Fibroblast of peridontal ligament (primary cell): ENCODE measurements at regions not wholly inside any gene's neighbourhood (a gene's known extent, or its start where the extent isn't known, plus 50 kb on each side); places are given as distances from the start of the nearest gene placed in this dataset.

Experiments used
- DNase-seq: peaks from one replicate; pipeline ENCODE4 v3.0.0-alpha.2; 2010; ENCODE audit errors: extremely low read depth

GRCh38 chrX:38856670-38857265 lies 55.5 kb downstream of the MID1IP1 start:
- no peak for DNase-seq

- DNase-seq, result no peak
Observed at GRCh38 chrX:38857736-38858523, 56.7 kb downstream of the MID1IP1 start.

DNA sequence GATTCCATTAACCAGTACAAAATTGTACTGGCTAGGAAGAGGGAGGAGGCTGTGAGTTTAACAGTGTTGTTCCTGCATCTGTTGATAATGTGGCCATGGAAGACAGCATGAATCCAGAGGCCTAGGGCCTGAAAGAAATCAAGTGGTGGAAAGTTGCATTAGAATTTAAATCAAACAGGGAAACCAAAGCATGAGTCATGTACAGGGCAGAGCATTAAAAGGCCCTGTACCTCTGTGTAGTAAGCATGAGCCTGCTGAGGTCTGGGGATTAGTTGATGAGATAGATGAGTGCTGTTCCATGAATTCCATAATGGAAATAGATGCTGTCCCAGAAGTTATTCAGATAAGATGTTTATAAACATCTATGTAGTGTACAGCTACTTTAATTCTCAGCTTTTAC lies 58.3 kb downstream of the MID1IP1 start:
- DNase-seq, result peak; percentile 54

- DNase-seq, result no peak
Observed at GRCh38 chrX:38860106-38861013, 59.1 kb downstream of the MID1IP1 start.

- DNase-seq, result peak; percentile 15
Observed at GRCh38 chrX:38861489-38861888, 60.2 kb downstream of the MID1IP1 start.

DNA sequence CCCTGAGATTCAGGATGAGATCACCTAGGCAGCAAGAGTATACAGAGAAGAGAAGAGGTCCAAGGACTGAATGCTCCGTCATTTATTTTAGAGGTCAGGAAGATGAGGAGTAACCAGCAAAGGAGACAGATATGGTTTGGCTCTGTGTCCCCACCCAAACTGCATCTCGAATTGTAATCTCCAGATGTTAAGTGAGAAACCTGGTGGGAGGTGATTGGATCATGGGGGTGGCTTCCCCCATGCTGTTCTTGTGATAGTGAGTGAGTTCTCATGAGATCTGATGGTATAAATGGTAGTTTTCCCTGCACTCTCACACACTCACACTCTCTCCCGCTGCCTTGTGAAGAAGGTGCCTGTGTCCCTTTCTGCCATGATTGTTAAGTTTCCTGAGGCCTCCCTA lies 60.8 kb downstream of the MID1IP1 start:
- no peak for DNase-seq

- peak; percentile 61 for DNase-seq
Observed at GRCh38 chrX:38864165-38864564, 62.9 kb downstream of the MID1IP1 start.

DNA sequence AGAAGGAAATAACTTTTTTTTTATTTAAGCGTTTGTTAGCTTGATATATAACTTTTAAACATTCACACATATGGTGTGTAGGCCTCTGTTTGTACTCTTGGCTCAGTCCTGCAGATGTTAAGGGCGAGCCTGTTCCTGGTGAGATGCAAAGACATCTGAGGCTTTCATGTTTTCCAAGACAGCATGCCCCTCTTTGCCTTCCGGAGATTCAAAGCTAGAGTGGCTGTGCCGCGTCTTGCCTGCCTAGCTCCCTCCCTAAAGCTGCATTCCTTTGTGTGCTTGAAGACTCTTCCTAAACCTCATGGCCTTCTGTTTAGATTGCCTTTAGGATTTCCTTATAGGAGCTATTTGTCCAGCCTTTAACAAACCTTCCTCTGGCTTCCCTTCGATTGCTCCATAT lies 67.1 kb downstream of the MID1IP1 start:
- no peak for DNase-seq

- DNase-seq, result peak; percentile 35
Observed at GRCh38 chrX:38868941-38869401, 67.7 kb downstream of the MID1IP1 start.

DNA sequence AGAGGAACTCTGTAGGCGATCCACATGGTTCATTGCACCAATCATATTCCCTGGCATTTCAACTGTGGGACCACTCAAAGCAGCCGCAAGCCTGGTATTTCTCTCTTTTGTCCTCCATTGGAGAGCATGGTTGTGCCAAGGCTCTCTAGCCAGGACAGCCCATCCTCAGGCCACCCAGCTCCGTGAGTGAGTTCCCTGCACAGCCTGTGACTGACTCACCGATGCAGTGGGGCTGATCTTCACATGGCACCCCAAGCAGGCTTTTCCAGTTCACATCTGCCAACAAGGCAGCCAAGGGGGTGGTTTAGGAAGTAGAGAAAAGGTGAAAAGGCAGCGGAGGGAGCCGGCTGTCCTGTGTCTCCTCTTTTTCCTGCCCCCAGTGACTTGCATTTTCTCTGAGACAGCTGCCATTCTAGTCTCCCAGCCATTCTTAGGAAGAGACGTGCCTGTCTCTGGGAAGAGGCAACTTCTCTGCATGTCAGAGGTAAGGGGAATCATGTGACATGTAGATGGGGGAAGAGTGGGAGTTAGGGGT lies 69.2 kb downstream of the MID1IP1 start:
- no peak for DNase-seq

GRCh38 chrX:38871129-38872029 lies 70.1 kb downstream of the MID1IP1 start:
- no peak for DNase-seq

GRCh38 chrX:38877366-38877765 lies 76.1 kb downstream of the MID1IP1 start:
- DNase-seq, result no peak

DNA sequence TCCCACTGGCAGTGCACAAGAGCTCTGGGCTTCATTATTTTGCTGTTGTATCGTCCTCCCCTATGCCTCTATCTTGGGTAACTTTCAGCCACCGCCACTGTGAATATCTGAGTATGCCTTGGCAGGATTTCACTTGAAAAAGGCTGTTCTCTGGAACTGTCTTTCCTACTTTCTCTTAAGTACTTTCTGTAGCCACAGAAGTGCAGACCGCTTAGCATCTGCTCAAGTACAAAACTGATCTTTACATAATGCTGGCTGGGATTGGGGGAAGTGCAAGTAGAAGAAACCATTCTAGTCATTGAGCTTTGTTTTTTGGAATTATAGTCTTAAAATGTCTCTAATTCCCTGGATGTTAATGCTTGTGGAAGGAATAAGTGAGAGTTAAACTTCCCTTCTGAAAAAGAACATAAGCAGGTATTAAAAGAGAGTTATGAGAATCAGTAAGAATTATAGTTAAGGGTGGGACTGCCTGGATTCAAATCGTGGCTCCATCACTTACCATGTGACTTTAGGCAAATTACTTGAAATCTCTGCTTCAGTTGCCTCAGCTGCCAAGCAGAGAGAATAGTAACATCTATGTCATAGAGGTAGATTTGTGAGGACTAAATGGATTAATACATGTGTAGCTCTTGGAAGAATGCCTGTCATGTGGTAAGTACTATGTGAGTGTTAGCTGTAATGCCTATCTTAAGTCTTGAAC lies 77.5 kb downstream of the MID1IP1 start:
- DNase-seq, result no peak

- DNase-seq, result no peak
Observed at GRCh38 chrX:38879631-38880220, 78.5 kb downstream of the MID1IP1 start.

GRCh38 chrX:38880296-38880854 lies 79.1 kb downstream of the MID1IP1 start:
- DNase-seq, result peak; percentile 10

DNA sequence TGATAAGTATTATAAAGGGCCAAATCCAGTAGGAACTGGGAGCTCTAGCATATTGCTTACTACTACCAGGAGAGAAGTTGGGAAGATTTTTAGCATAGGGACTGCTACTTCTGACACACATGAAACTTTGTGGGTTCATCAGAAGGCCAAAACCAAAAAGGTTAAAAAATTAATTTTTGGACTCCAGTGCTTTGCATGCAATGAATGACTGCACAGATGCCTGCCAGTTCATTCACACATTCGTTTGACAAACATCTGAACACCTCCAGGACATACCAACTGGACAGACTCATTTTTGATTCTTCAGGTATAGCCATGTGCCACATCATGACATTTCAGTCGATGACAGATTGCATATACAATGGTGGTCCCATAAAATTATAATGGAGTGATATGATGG lies 79.8 kb downstream of the MID1IP1 start:
- DNase-seq, result no peak

- peak; percentile 15 for DNase-seq
Observed at GRCh38 chrX:38881727-38882126, 80.5 kb downstream of the MID1IP1 start.

GRCh38 chrX:38882894-38883626 lies 81.8 kb downstream of the MID1IP1 start:
- peak; percentile 69 for DNase-seq

- no peak for DNase-seq
Observed at GRCh38 chrX:38886112-38886511, 84.9 kb downstream of the MID1IP1 start.
